Fibroblast of mammary gland (primary cell): ENCODE measurements at regions not wholly inside any gene's neighbourhood (a gene's known extent, or its start where the extent isn't known, plus 50 kb on each side); places are given as distances from the start of the nearest gene placed in this dataset.

Source experiments
- DNase-seq: peaks from one replicate; pipeline ENCODE4 v3.0.0-alpha.2; 2010; ENCODE audit warnings: low read depth
- H3K4me3 ChIP-seq: 2 replicates; pipeline ENCODE4 v1.5.1; 2011; ENCODE audit warnings: low read depth, mild to moderate bottlenecking, low read length, moderate library complexity; ENCODE audit not compliant: control insufficient read depth
- CTCF ChIP-seq: conservative IDR thresholded peaks from 2 replicates; pipeline ENCODE4 v1.5.1; 2011; ENCODE audit warnings: low read depth, low read length, inconsistent platforms; ENCODE audit not compliant: control insufficient read depth, insufficient read depth

DNA sequence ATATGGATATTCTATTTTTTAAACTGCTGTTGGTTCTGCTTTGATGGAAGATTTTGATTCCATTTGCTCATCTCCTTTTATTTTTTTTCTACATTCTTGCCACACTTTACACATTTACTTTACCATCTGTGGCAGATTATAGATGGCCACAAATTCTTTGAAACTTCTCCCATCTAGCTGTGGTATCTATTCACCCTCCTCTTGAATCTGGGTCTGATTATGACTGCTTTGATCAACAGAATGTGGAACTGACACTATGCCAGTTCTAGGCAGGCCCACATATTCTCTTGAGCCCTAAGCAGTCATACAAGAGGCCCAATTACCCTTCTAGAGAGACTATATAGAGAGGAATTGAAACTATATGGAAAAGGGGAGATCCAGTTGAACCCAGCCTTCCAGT lies 439.0 kb upstream of the PTGER4 start:
- peak; percentile 40 for DNase-seq
- no peak for TF ChIP-seq CTCF
- no peak overlapping the region for H3K4me3 ChIP-seq

GRCh38 chr5:40240111-40240510 lies 439.6 kb upstream of the PTGER4 start:
- DNase-seq: peak; percentile 92
- H3K4me3 ChIP-seq: no peak overlapping the region
- no peak for TF ChIP-seq CTCF

GRCh38 chr5:40238066-40238745 lies 441.5 kb upstream of the PTGER4 start:
- no peak overlapping the region for H3K4me3 ChIP-seq
- no peak for TF ChIP-seq CTCF
- DNase-seq: peak; percentile 59

- peak; percentile 33 for DNase-seq
- TF ChIP-seq CTCF: no peak
- H3K4me3 ChIP-seq: no peak overlapping the region
These were observed 444.0 kb upstream of the PTGER4 start for GRCh38 chr5:40235471-40236400.

- TF ChIP-seq CTCF: no peak
- DNase-seq: peak; percentile 39
- no peak overlapping the region for H3K4me3 ChIP-seq
These were observed 446.4 kb upstream of the PTGER4 start for GRCh38 chr5:40233268-40233667.

DNA sequence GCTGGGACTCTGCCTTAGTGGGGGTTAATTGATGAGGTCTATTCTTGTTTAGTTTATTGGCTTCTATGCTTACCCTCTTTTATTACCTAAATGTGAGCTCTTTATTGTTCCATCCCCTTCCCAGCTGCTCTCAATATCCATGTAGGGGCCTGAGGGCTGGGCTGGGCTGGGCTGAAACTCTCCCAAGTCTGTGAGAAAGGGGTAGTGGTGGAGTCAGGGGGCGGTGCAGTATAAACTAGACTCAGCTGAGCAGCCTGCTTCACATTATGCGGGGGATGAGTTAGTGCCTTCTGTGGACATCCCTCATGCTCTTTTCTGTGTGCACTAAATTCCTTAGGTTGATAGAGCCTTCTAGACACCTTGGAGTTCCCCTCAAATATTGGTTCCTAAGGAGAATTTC lies 451.8 kb upstream of the PTGER4 start:
- DNase-seq: no peak
- H3K4me3 ChIP-seq: no peak overlapping the region
- no peak for TF ChIP-seq CTCF
